Naive thymus-derived CD8-positive, alpha-beta T cell (primary cell): ENCODE measurements at regions not wholly inside any gene's neighbourhood (a gene's known extent, or its start where the extent isn't known, plus 50 kb on each side); places are given as distances from the start of the nearest gene placed in this dataset.

ENCODE experiments used
- ATAC-seq, 2 donors: fragments of 150-1000 bp; cut with Tn5 transposase in 1 of 2; sonication (Bioruptor Pico), chemical (Tn5 transposase) in 1 of 2; 1 replicate in 1 of 2; 2 replicates in 1 of 2; pipeline ENCODE4 v1.10.0; 2021; ENCODE audit warnings: mild to moderate bottlenecking in 2 of 2, moderate library complexity in 2 of 2
- POLR2A ChIA-PET: fragments of 350-600 bp; sonication (Branson Sonifier 250); formaldehyde crosslinking; loops from one replicate; lab custom pipeline; 2021; ENCODE audit warnings: antibody characterized with exemption; lab: Charles Lee
- DNase-seq, 10 donors: peaks; one replicate each; pipeline versions ENCODE4 v3.0.0 to v3.0.0-alpha.2; 2020 to 2022
- H3K27ac Mint-ChIP-seq, 10 donors: one replicate each; pipeline ENCODE4 v1.8.0; 2020 to 2022; ENCODE audit warnings: mild to moderate bottlenecking in 10 of 10, mixed read lengths in 10 of 10, moderate library complexity in 4 of 10, inconsistent platforms in 1 of 10
- H3K27me3 Mint-ChIP-seq, 5 donors: one replicate each; pipeline ENCODE4 v1.8.0; 2021 to 2022; ENCODE audit warnings: mixed read lengths in 5 of 5
- H3K36me3 Mint-ChIP-seq, 3 donors: one replicate each; pipeline ENCODE4 v1.8.0; 2020 to 2022; ENCODE audit warnings: mixed read lengths in 3 of 3, mild to moderate bottlenecking in 2 of 3, inconsistent platforms in 1 of 3
- H3K4me1 Mint-ChIP-seq, 4 donors: one replicate each; pipeline ENCODE4 v1.8.0; 2021 to 2022; ENCODE audit warnings: mixed read lengths in 4 of 4
- H3K4me3 Mint-ChIP-seq, 10 donors: one replicate each; pipeline ENCODE4 v1.8.0; 2020 to 2022; ENCODE audit warnings: mild to moderate bottlenecking in 10 of 10, mixed read lengths in 10 of 10, moderate library complexity in 6 of 10, inconsistent platforms in 1 of 10
- H3K9me3 Mint-ChIP-seq, 9 donors: one replicate each; pipeline ENCODE4 v1.8.0; 2020 to 2022; ENCODE audit warnings: mixed read lengths in 9 of 9, mild to moderate bottlenecking in 3 of 9, inconsistent platforms in 1 of 9, moderate library complexity in 1 of 9

DNA sequence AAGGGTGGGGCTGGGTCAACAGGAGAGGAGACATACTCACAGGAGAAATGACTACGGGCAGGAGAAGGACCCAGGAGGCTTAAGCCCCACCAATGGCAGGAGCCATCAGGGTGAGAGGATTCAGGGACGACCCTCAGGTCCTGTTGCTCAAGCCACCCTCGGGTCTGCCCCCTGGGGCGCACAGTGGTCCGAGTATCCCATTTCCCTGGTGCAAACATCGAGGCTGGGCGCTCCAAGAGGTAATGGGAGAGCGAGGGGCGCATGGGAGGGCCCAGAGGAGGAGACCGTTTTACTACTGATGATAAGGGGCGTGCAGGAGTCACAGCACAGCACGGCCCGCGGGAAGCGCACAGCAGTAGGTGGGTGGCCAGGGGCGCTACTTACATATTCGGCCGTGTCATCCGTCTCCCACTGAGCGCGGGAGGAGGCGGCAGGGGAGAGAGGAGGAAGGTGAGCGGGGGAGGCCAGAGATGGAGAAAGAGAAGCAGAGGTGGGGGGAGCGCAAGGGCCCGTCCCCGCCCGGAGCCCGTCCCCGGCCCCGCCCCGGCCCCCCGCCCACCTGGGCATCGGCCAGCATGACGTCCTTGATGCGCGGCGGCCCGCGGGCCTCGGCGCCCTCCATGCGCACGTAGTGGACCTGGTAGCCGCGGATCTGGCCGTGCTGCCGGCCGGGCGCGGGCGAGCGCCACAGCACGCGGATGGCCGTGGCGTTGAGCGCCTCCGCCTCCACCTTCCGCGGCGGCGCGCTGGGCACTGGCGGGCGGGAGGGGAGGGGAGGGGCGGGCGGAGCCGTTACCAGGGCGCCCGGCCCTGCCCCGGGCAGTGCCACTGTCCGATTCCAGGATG is 111.5 kb downstream of the PTPRS start:
- H3K27me3 Mint-ChIP-seq = peaks cover 7 to 31% (median 16%) of the 10 kb centered on the region in 5 donors
- H3K4me3 Mint-ChIP-seq = peak overlapping the region in 9 of 10 donors; percentile 10 to 86 (median 61)

DNA sequence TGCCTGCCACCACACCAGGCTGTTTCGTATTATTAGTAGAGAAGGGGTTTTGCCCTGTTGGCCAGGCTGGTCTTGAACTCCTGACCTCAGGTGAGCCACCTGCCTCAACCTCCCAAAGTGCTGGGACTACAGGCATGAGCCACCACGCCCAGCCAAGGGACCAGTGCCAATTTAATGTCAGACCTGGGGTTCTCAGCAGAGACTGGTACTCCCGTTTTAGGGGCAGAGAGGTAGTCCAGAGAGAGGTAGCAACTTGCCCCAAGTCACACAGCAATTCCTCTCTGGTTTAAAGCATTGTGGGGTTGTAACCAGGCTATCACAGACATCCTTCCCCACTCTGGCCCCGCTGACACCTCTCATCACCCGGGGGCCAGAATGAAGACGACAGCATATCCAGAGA is 112.1 kb downstream of the PTPRS start:
- H3K36me3 Mint-ChIP-seq = no peaks in the 10 kb centered on the region
- POLR2A ChIA-PET = no interaction called here
- DNase-seq (no peak), ATAC-seq (no peak)
- peaks cover 7 to 31% (median 16%) of the 10 kb centered on the region in 5 donors for H3K27me3 Mint-ChIP-seq
- H3K9me3 Mint-ChIP-seq = no peaks in the 10 kb centered on the region
- H3K27ac Mint-ChIP-seq = peak overlapping the region in 1 of 10 donors; percentile 60
- H3K4me3 Mint-ChIP-seq = peak overlapping the region in 8 of 10 donors; percentile 25 to 86 (median 62)
- peaks cover 5 to 16% (median 8%) of the 10 kb centered on the region in 4 donors for H3K4me1 Mint-ChIP-seq

More for the DNA sequence above, 111.5 kb downstream of the PTPRS start:
- Mint-ChIP-seq H3K4me1 (peaks cover 5 to 16% (median 8%) of the 10 kb centered on the region in 4 donors), H3K9me3 (no peaks in the 10 kb centered on the region), H3K36me3 (no peaks in the 10 kb centered on the region), H3K27ac (no peak overlapping the region)
- POLR2A ChIA-PET = no interaction called here
- no peak for DNase-seq
- ATAC-seq = no peak

DNA sequence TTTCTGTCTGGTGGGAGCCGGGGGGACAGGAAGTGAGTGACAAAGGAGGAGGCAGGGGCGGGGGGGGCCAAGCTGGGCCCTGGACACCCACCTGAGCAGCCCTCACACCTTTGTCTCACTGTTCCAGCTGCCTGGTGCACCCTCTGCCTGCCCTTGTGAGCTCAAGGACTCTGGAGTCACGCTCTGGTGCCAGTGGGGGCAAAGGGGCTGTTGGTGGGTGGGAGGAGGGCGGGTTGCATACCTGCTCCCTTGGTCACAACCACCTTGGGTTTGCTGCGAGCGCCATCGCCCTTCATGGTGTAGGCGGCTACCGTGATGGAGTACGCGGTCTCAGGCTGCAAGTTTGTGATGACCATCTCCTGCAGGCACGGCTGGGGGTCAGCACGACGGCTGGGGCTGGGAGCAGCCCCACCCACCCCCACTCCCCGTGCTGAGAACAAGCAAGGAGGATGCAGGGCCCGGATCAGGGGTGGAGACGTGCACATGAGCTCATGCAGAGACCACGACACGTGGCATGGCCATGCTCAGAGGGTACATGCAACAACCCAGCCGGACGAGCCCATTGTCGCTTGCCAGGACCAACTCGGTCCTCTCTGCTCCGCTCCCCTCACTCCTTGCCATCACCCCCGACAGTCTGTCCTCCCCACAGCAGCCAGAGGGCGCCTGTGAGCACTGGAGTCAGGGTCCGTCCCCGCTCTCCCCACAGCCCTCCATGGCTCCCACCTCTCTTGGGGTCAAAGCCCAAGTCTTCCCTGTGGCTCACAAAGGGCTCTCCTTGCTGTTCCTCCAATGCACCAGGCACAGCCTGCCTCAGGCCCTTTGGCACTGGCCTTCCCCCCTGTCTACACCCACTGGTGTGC is 114.9 kb downstream of the PTPRS start:
- no peak for DNase-seq
- no peaks in the 10 kb centered on the region for H3K9me3 Mint-ChIP-seq
- H3K27ac Mint-ChIP-seq = no peak overlapping the region
- H3K36me3 Mint-ChIP-seq = no peaks in the 10 kb centered on the region
- peaks cover 7 to 31% (median 16%) of the 10 kb centered on the region in 5 donors for H3K27me3 Mint-ChIP-seq
- no peak overlapping the region for H3K4me3 Mint-ChIP-seq
- H3K4me1 Mint-ChIP-seq = peaks cover 5 to 16% (median 8%) of the 10 kb centered on the region in 4 donors
- no peak for ATAC-seq
- POLR2A ChIA-PET = interaction anchor here (0.7 kb wide), 1 partner anchor 22 kb away, joined by 4 read pairs; no protein-coding TSS in a partner anchor

DNA sequence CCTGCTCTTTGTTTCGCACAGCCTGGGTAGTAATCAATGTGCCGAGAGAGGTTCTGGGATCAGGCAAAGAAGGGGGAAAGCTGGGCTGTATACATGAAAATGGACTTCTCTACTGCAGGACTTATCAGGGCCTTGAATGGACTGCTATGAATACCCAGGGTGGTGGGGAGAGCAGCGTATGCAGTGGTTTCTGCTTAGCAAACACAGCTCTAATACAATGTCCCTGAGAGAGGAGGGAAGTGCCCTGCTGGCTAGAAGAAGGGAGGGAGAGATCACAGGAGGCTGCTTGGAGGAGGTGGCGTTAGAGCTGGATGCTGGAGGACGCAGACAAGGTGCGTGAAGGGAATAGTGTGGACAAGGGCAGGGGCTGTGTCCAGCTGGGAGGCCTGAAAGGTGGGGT is 116.1 kb downstream of the PTPRS start:
- H3K27me3 Mint-ChIP-seq = peaks cover 3 to 22% (median 11%) of the 10 kb centered on the region in 5 donors
- H3K4me1 Mint-ChIP-seq = peaks cover 5 to 9% (median 6%) of the 10 kb centered on the region in 4 donors
- H3K4me3 Mint-ChIP-seq = no peak overlapping the region
- ATAC-seq (no peak), DNase-seq (no peak)
- no peaks in the 10 kb centered on the region for H3K36me3 Mint-ChIP-seq
- no peaks in the 10 kb centered on the region for H3K9me3 Mint-ChIP-seq
- peak overlapping the region in 1 of 10 donors; percentile 34 for H3K27ac Mint-ChIP-seq
- POLR2A ChIA-PET = interaction anchor here (0.6 kb wide), 1 partner anchor 30 kb away, joined by 4 read pairs; no protein-coding TSS in a partner anchor

DNA sequence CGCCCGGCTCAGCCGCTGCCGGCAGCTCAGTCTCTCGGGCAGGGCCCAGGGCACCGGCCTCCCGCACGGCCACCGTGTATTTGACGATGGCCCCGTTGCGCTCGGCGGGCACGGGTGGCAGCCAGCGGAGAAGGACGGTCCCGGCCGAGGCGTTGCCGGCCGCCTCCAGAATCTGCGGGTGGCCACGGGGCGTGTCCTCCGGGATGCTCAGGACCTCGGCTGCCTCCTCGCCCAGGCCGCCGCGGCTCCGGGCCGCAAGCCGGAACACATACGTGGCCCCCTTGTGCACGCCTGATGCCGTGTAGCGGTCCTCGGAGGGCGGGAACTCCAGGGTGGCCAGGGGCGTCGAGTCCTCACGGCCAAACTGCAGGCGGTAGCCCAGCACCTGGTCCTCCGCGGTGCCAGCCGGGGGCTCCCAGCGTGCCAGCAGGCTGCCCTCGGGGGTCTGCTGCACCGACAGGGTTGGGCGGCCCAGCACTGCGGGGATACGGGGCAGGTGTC is 117.7 kb downstream of the PTPRS start:
- DNase-seq (no peak), ATAC-seq (no peak)
- Mint-ChIP-seq H3K4me3 (no peak overlapping the region), H3K27me3 (peaks cover 0 to 6% (median 4%) of the 10 kb centered on the region in 5 donors), H3K9me3 (no peaks in the 10 kb centered on the region), H3K36me3 (no peaks in the 10 kb centered on the region), H3K4me1 (peaks cover 0 to 6% (median 0%) of the 10 kb centered on the region in 4 donors), H3K27ac (no peak overlapping the region)
- POLR2A ChIA-PET = no interaction called here

DNA sequence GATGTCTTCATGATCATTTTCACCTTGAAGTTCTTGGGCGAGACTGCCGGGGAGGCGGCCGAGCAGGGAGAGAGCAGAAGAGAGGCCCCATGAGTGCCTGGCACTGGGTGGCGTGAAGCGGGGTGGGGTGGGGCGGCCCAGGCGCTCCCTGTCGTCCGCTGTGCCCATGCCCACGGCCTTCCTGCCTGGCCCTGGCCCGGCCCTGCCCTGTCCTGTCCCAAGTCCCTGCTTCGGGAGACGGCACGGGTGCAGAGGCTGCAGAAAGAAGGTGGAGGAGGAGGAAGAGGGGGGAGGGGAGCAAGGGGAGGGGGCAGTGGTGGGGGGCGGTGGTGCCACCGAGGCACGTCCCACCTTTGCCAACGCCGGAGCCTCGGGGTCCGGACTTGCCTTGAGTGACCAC is 118.4 kb downstream of the PTPRS start:
- no peak overlapping the region for H3K27ac Mint-ChIP-seq
- H3K4me3 Mint-ChIP-seq = no peak overlapping the region
- no peak for ATAC-seq
- H3K27me3 Mint-ChIP-seq = peaks cover 0 to 1% (median 0%) of the 10 kb centered on the region in 5 donors
- no peaks in the 10 kb centered on the region for H3K9me3 Mint-ChIP-seq
- no peak for DNase-seq
- peaks cover 0 to 6% (median under 1%) of the 10 kb centered on the region in 4 donors for H3K4me1 Mint-ChIP-seq
- POLR2A ChIA-PET = no interaction called here
- peaks cover 0 to 4% (median 0%) of the 10 kb centered on the region in 3 donors for H3K36me3 Mint-ChIP-seq

DNA sequence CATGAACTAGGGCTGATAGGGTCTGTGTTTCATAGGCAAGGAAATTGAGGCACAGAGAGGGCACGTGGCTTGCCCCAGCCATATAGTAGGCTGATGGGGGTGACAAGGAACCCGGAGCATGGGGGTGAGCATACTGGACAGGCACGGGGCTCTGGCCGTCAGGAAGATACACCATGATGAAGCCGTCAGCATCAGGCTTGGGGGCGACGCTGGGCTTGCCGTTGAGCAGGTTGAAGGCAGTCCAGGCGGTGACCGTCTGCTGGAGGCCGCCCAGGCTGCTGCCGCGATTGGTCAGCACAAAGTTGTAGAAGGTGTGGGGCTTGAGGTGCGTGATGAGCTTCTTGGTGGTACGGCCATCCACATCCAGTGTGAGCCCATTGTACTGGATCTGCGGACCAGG is 119.7 kb downstream of the PTPRS start:
- H3K4me3 Mint-ChIP-seq = no peak overlapping the region
- no peaks in the 10 kb centered on the region for H3K27me3 Mint-ChIP-seq
- no peak overlapping the region for H3K27ac Mint-ChIP-seq
- no peak for DNase-seq
- no peaks in the 10 kb centered on the region for H3K9me3 Mint-ChIP-seq
- POLR2A ChIA-PET = no interaction called here
- H3K36me3 Mint-ChIP-seq = peaks cover 0 to 4% (median 0%) of the 10 kb centered on the region in 3 donors
- H3K4me1 Mint-ChIP-seq = peaks cover 2 to 8% (median 6%) of the 10 kb centered on the region in 4 donors
- ATAC-seq = no peak

DNA sequence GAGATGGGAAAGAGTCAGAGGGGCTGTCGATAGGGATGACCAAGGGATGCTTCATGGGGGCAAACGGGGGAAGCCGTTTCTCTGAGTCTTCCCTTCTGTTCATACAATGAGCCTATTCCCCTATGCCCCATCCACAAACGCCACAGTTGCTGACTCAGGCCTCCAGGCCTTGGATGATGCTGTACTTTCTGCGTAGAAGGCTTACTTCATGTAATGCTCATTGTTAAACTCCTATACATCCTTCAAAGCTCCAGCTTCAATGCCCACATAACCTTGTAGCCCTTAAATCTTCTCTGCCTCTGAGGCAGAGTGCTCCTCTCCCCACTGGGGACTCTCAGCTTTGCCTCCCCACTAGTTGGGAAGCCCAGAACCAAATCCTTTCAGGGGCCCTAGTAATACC is 120.3 kb downstream of the PTPRS start:
- POLR2A ChIA-PET = no interaction called here

DNA sequence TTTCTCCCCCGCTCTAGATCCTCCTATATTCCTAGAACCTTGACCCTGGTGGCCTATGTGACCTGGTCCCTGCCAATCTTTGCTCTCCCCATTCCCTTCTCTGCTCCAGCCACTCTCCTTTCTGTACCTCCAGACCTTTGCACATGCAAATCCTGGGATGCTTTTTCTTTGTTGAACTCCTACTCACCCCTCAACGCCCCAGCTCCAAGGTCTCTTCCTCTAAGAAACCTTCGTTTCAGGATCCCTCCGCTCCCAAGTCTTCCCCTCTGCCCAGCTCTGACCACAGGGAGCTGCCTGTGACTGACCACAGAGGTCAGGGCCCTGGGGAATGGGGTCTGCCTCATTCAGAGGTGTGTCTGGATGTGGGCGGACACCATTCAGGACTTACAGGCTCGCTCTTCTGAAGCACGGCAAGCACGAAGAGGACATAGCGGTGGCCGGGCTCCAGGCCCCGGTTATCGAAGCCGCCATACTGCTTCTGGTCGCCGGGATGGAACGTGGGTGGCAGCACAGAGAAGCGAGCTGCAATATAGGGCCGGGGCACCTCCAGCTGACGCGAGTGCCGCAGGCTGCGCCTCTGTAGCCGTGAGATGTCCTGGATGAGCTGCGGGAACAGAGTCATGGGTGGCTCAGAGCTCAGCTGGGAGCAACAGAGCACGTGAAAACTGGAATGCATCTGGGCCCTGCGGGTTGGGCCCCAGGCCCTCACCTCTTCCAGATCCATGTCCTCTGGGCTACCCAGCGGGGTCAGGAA is 120.9 kb downstream of the PTPRS start:
- POLR2A ChIA-PET = no interaction called here
- Mint-ChIP-seq H3K36me3 (peaks cover 0 to 4% (median 0%) of the 10 kb centered on the region in 3 donors), H3K4me1 (peaks cover 2 to 8% (median 6%) of the 10 kb centered on the region in 4 donors), H3K9me3 (no peaks in the 10 kb centered on the region), H3K4me3 (no peak overlapping the region), H3K27ac (peak overlapping the region in 1 of 10 donors; percentile 29), H3K27me3 (no peaks in the 10 kb centered on the region)
- no peak for DNase-seq
- ATAC-seq = no peak

More for the DNA sequence above, 120.3 kb downstream of the PTPRS start:
- Mint-ChIP-seq H3K36me3 (peaks cover 0 to 4% (median 0%) of the 10 kb centered on the region in 3 donors), H3K9me3 (no peaks in the 10 kb centered on the region), H3K27ac (no peak overlapping the region), H3K4me3 (no peak overlapping the region), H3K4me1 (peaks cover 2 to 8% (median 6%) of the 10 kb centered on the region in 4 donors), H3K27me3 (no peaks in the 10 kb centered on the region)
- no peak for DNase-seq
- ATAC-seq = no peak

DNA sequence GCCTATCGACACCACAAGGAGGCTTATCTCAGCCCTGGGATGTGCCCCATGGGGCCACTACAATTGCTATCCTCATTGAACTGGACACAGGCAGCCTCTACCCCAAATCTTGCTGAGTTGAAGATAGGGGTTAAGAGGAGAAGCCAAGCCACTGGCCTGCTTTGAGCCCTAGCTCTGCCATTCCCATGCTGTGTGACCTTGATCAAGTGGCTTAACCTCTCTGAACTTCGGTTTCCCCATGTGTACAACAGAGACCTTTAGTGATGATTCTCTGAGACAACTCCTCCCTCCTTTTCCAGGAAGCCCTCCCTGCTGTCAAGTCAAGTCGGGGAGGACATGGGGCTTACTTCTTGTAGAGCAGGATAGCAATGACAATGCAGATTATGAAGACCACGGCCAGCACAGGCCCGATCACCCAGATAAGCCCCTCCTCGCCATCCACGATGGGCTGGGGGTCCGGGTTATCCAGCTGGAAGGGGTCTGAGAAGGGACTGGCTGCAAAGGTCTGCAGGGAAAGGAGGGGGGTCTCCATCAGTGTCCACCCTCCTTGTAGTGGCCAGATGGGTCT is 121.6 kb downstream of the PTPRS start:
- peaks cover 0 to 4% (median 0%) of the 10 kb centered on the region in 3 donors for H3K36me3 Mint-ChIP-seq
- H3K4me3 Mint-ChIP-seq = no peak overlapping the region
- no peak for DNase-seq
- peaks cover 2 to 8% (median 5%) of the 10 kb centered on the region in 4 donors for H3K4me1 Mint-ChIP-seq
- no peak overlapping the region for H3K27ac Mint-ChIP-seq
- no peaks in the 10 kb centered on the region for H3K9me3 Mint-ChIP-seq
- POLR2A ChIA-PET = no interaction called here
- ATAC-seq = no peak
- H3K27me3 Mint-ChIP-seq = no peaks in the 10 kb centered on the region

DNA sequence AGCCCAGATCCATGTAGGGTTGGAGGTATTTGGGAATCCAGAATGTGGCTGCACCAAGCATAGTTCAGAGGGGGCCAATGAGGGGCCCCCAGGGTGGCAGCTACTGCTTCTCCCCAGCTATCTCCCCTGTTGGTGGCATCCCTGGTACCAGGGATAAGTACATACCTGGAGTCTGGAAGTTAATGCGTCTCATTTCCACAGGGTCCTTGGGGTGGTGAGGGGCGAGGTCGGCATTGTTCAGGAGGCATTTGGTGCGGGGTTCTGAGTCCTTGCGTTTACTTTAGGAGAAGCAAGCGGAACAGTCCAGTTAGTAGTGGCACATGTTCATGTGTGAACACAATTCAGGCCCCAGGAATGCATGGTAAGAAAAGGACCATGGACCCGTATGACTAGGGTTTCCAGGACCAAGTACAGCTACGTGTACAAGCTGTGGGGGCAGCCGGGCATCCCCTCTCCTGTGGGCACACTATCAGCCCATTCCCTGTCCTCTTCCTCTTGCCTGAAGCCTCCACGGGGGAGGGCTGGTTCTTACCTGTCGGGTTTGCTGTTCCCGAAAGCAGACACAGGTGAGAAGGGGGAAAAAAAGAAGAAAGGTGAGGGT is 122.3 kb downstream of the PTPRS start:
- DNase-seq = no peak
- no peaks in the 10 kb centered on the region for H3K27me3 Mint-ChIP-seq
- H3K36me3 Mint-ChIP-seq = peaks cover 0 to 4% (median 2%) of the 10 kb centered on the region in 3 donors
- H3K27ac Mint-ChIP-seq = no peak overlapping the region
- H3K9me3 Mint-ChIP-seq = no peaks in the 10 kb centered on the region
- H3K4me3 Mint-ChIP-seq = no peak overlapping the region
- peaks cover 2 to 8% (median 5%) of the 10 kb centered on the region in 4 donors for H3K4me1 Mint-ChIP-seq
- POLR2A ChIA-PET = no interaction called here
- ATAC-seq = no peak
